ENCODE measurements at regions not wholly inside any gene's neighbourhood (a gene's known extent, or its start where the extent isn't known, plus 50 kb on each side); places are given as distances from the start of the nearest gene placed in this dataset.
"Not testable (repeated sequence)": the region's sequence is repeated elsewhere in the genome, so short reads cannot be mapped to it uniquely, and the experiment has no call there.

- H3K9me3 Mint-ChIP-seq (ENCODE audit: low read depth); DNase-seq (ENCODE audit: low spot score, unreplicated experiment); H3K4me1 Mint-ChIP-seq (ENCODE audit: low read depth); H3K27me3 Mint-ChIP-seq; H3K36me3 Mint-ChIP-seq (ENCODE audit: insufficient read depth); H3K27ac Mint-ChIP-seq; H3K4me3 Mint-ChIP-seq (ENCODE audit: low read depth): not testable (repeated sequence)
Observed at GRCh38 chr21:5116344-5117123, 5404.8 kb upstream of the TPTE start.

GRCh38 chr21:5117135-5117534, 5404.2 kb upstream of the TPTE start:
- H3K4me3 Mint-ChIP-seq (ENCODE audit: low read depth); H3K27ac Mint-ChIP-seq; H3K4me1 Mint-ChIP-seq (ENCODE audit: low read depth); DNase-seq (ENCODE audit: low spot score, unreplicated experiment); H3K9me3 Mint-ChIP-seq (ENCODE audit: low read depth); H3K36me3 Mint-ChIP-seq (ENCODE audit: insufficient read depth); H3K27me3 Mint-ChIP-seq: not testable (repeated sequence)

GRCh38 chr21:5117666-5118295, 5403.6 kb upstream of the TPTE start:
- not testable (repeated sequence) for H3K27ac Mint-ChIP-seq; DNase-seq (ENCODE audit: low spot score, unreplicated experiment); H3K9me3 Mint-ChIP-seq (ENCODE audit: low read depth); H3K36me3 Mint-ChIP-seq (ENCODE audit: insufficient read depth); H3K4me3 Mint-ChIP-seq (ENCODE audit: low read depth); H3K4me1 Mint-ChIP-seq (ENCODE audit: low read depth); H3K27me3 Mint-ChIP-seq

- not testable (repeated sequence) for H3K27ac Mint-ChIP-seq; H3K27me3 Mint-ChIP-seq; H3K9me3 Mint-ChIP-seq (ENCODE audit: low read depth); DNase-seq (ENCODE audit: low spot score, unreplicated experiment); H3K4me1 Mint-ChIP-seq (ENCODE audit: low read depth); H3K4me3 Mint-ChIP-seq (ENCODE audit: low read depth); H3K36me3 Mint-ChIP-seq (ENCODE audit: insufficient read depth)
Observed at GRCh38 chr21:5118296-5118679, 5403.1 kb upstream of the TPTE start.

GRCh38 chr21:5119179-5119578, 5402.2 kb upstream of the TPTE start:
- not testable (repeated sequence) for H3K9me3 Mint-ChIP-seq (ENCODE audit: low read depth); H3K4me1 Mint-ChIP-seq (ENCODE audit: low read depth); H3K27me3 Mint-ChIP-seq; H3K27ac Mint-ChIP-seq; H3K4me3 Mint-ChIP-seq (ENCODE audit: low read depth); DNase-seq (ENCODE audit: low spot score, unreplicated experiment); H3K36me3 Mint-ChIP-seq (ENCODE audit: insufficient read depth)

GRCh38 chr21:5121399-5121798, 5400.0 kb upstream of the TPTE start:
- H3K4me1 Mint-ChIP-seq (ENCODE audit: low read depth); H3K4me3 Mint-ChIP-seq (ENCODE audit: low read depth); H3K36me3 Mint-ChIP-seq (ENCODE audit: insufficient read depth); DNase-seq (ENCODE audit: low spot score, unreplicated experiment); H3K27ac Mint-ChIP-seq; H3K27me3 Mint-ChIP-seq; H3K9me3 Mint-ChIP-seq (ENCODE audit: low read depth): not testable (repeated sequence)

GRCh38 chr21:5121849-5122248, 5399.5 kb upstream of the TPTE start:
- not testable (repeated sequence) for H3K4me3 Mint-ChIP-seq (ENCODE audit: low read depth); H3K9me3 Mint-ChIP-seq (ENCODE audit: low read depth); H3K4me1 Mint-ChIP-seq (ENCODE audit: low read depth); DNase-seq (ENCODE audit: low spot score, unreplicated experiment); H3K27ac Mint-ChIP-seq; H3K36me3 Mint-ChIP-seq (ENCODE audit: insufficient read depth); H3K27me3 Mint-ChIP-seq

GRCh38 chr21:5123655-5124054, 5397.7 kb upstream of the TPTE start:
- not testable (repeated sequence) for H3K36me3 Mint-ChIP-seq (ENCODE audit: insufficient read depth); H3K9me3 Mint-ChIP-seq (ENCODE audit: low read depth); H3K4me1 Mint-ChIP-seq (ENCODE audit: low read depth); H3K27me3 Mint-ChIP-seq; H3K27ac Mint-ChIP-seq; H3K4me3 Mint-ChIP-seq (ENCODE audit: low read depth)
- DNase-seq (ENCODE audit: low spot score, unreplicated experiment) = peak; percentile 22
- TF ChIP-seq CTCF (IDR thresholded peaks at IDR 0.05; ENCODE audit: unreplicated experiment) = peak; percentile 42

- not testable (repeated sequence) for H3K27me3 Mint-ChIP-seq; H3K27ac Mint-ChIP-seq; H3K36me3 Mint-ChIP-seq (ENCODE audit: insufficient read depth); H3K9me3 Mint-ChIP-seq (ENCODE audit: low read depth); H3K4me1 Mint-ChIP-seq (ENCODE audit: low read depth)
- H3K4me3 Mint-ChIP-seq (ENCODE audit: low read depth) = peak overlapping the region; percentile 66
- peak; percentile 98 for DNase-seq (ENCODE audit: low spot score, unreplicated experiment)
Observed at GRCh38 chr21:5128261-5128660, 5393.1 kb upstream of the TPTE start.

- H3K4me3 Mint-ChIP-seq (ENCODE audit: low read depth); H3K4me1 Mint-ChIP-seq (ENCODE audit: low read depth); H3K36me3 Mint-ChIP-seq (ENCODE audit: insufficient read depth); H3K9me3 Mint-ChIP-seq (ENCODE audit: low read depth); DNase-seq (ENCODE audit: low spot score, unreplicated experiment); H3K27me3 Mint-ChIP-seq; H3K27ac Mint-ChIP-seq: not testable (repeated sequence)
Observed at GRCh38 chr21:5133824-5134223, 5387.6 kb upstream of the TPTE start.

GRCh38 chr21:5136406-5136805, 5385.0 kb upstream of the TPTE start:
- not testable (repeated sequence) for DNase-seq (ENCODE audit: low spot score, unreplicated experiment); H3K36me3 Mint-ChIP-seq (ENCODE audit: insufficient read depth); H3K4me3 Mint-ChIP-seq (ENCODE audit: low read depth); H3K27me3 Mint-ChIP-seq; H3K4me1 Mint-ChIP-seq (ENCODE audit: low read depth); H3K9me3 Mint-ChIP-seq (ENCODE audit: low read depth); H3K27ac Mint-ChIP-seq

GRCh38 chr21:5137006-5137405, 5384.4 kb upstream of the TPTE start:
- not testable (repeated sequence) for H3K27ac Mint-ChIP-seq; DNase-seq (ENCODE audit: low spot score, unreplicated experiment); H3K4me1 Mint-ChIP-seq (ENCODE audit: low read depth); H3K36me3 Mint-ChIP-seq (ENCODE audit: insufficient read depth); H3K27me3 Mint-ChIP-seq; H3K9me3 Mint-ChIP-seq (ENCODE audit: low read depth); H3K4me3 Mint-ChIP-seq (ENCODE audit: low read depth)
